IPS DF 6.9 (cell line): ENCODE measurements at regions not wholly inside any gene's neighbourhood (a gene's known extent, or its start where the extent isn't known, plus 50 kb on each side); places are given as distances from the start of the nearest gene placed in this dataset.

Source experiments
- DNase-seq: peaks from one replicate; pipeline ENCODE4 v3.0.0-alpha.2; 2013; ENCODE audit warnings: low read depth, low spot score
- H3K27ac ChIP-seq: one replicate; pipeline ENCODE4 v1.5.1; 2013; ENCODE audit warnings: low read length, control low read depth
- H3K27me3 ChIP-seq: 2 replicates; pipeline ENCODE4 v1.6.1; 2013; ENCODE audit warnings: mild to moderate bottlenecking, low read length; ENCODE audit not compliant: control insufficient read depth, insufficient read depth
- H3K36me3 ChIP-seq: 2 replicates; pipeline ENCODE4 v1.6.1; 2013; ENCODE audit warnings: low read length; ENCODE audit not compliant: control insufficient read depth, insufficient read depth
- H3K4me1 ChIP-seq: 2 replicates; pipeline ENCODE4 v1.6.1; 2013; ENCODE audit warnings: low read length; ENCODE audit not compliant: control insufficient read depth, insufficient read depth
- H3K4me3 ChIP-seq: 2 replicates; pipeline ENCODE4 v1.5.1; 2013; ENCODE audit warnings: mild to moderate bottlenecking, low read length
- H3K9me3 ChIP-seq: 2 replicates; pipeline ENCODE4 v1.6.1; 2013; ENCODE audit warnings: low read length, inconsistent platforms; ENCODE audit not compliant: control insufficient read depth, insufficient read depth
- WGBS: extraction: QIAGEN DNeasy Blood & Tissue Kit; methylation state at CpG from one replicate; pipeline ENCODE4 v1.1.7; 2013; ENCODE audit warnings: mixed read lengths, missing lambda C conversion rate; ENCODE audit not compliant: insufficient read length, insufficient coverage; 5-methylcytosine and 5-hydroxymethylcytosine counted together

GRCh38 chrX:40358994-40359393, 221.8 kb upstream of the ATP6AP2 start:
- Histone ChIP-seq H3K36me3 (no peaks in the 10 kb centered on the region), H3K27ac (no peak overlapping the region), H3K27me3 (no peaks in the 10 kb centered on the region), H3K4me1 (no peaks in the 10 kb centered on the region), H3K4me3 (no peak overlapping the region), H3K9me3 (no peaks in the 10 kb centered on the region)
- no CpG with 5 or more reads among the region's 15 CpGs for WGBS
- DNase-seq, result no peak

GRCh38 chrX:40349251-40349650, 231.5 kb upstream of the ATP6AP2 start:
- Histone ChIP-seq H3K9me3 (no peaks in the 10 kb centered on the region), H3K36me3 (no peaks in the 10 kb centered on the region), H3K4me1 (no peaks in the 10 kb centered on the region), H3K4me3 (no peak overlapping the region), H3K27me3 (no peaks in the 10 kb centered on the region), H3K27ac (no peak overlapping the region)
- DNase-seq, result no peak
- no CpG with 5 or more reads among the region's 2 CpGs for WGBS

- H3K27me3 ChIP-seq, result no peaks in the 10 kb centered on the region
- no peak overlapping the region for H3K27ac ChIP-seq
- H3K36me3 ChIP-seq, result no peaks in the 10 kb centered on the region
- no peaks in the 10 kb centered on the region for H3K4me1 ChIP-seq
- no peak overlapping the region for H3K4me3 ChIP-seq
- H3K9me3 ChIP-seq, result no peaks in the 10 kb centered on the region
- DNase-seq, result no peak
- no CpG with 5 or more reads among the region's 1 CpG for WGBS
Measured at GRCh38 chrX:40346379-40346778, 234.4 kb upstream of the ATP6AP2 start.

GRCh38 chrX:40343319-40343718, 237.5 kb upstream of the ATP6AP2 start:
- no peak for DNase-seq
- Histone ChIP-seq H3K9me3 (no peaks in the 10 kb centered on the region), H3K36me3 (no peaks in the 10 kb centered on the region), H3K4me3 (no peak overlapping the region), H3K4me1 (no peaks in the 10 kb centered on the region), H3K27me3 (no peaks in the 10 kb centered on the region), H3K27ac (no peak overlapping the region)
- no CpG with 5 or more reads among the region's 12 CpGs for WGBS

GRCh38 chrX:40340116-40340515, 240.7 kb upstream of the ATP6AP2 start:
- H3K27ac ChIP-seq, result no peak overlapping the region
- H3K36me3 ChIP-seq, result no peaks in the 10 kb centered on the region
- H3K4me3 ChIP-seq, result no peak overlapping the region
- no peaks in the 10 kb centered on the region for H3K9me3 ChIP-seq
- WGBS, result no CpG with 5 or more reads among the region's 1 CpG
- no peaks in the 10 kb centered on the region for H3K4me1 ChIP-seq
- no peaks in the 10 kb centered on the region for H3K27me3 ChIP-seq
- no peak for DNase-seq

GRCh38 chrX:40333344-40333743, 235.6 kb upstream of the BCOR start:
- no CpG with 5 or more reads among the region's 3 CpGs for WGBS
- Histone ChIP-seq H3K9me3 (no peaks in the 10 kb centered on the region), H3K27ac (no peak overlapping the region), H3K27me3 (no peaks in the 10 kb centered on the region), H3K4me1 (0 out of 2 replicates have a peak, but pooled peaks cover 1% of the 10 kb centered on the region), H3K36me3 (no peaks in the 10 kb centered on the region), H3K4me3 (no peak overlapping the region)
- no peak for DNase-seq

GRCh38 chrX:40331762-40332161, 234.0 kb upstream of the BCOR start:
- no peaks in the 10 kb centered on the region for H3K36me3 ChIP-seq
- H3K4me3 ChIP-seq, result no peak overlapping the region
- DNase-seq, result no peak
- H3K27ac ChIP-seq, result no peak overlapping the region
- H3K4me1 ChIP-seq, result 0 out of 2 replicates have a peak, but pooled peaks cover 1% of the 10 kb centered on the region
- WGBS, result no CpG with 5 or more reads among the region's 5 CpGs
- no peaks in the 10 kb centered on the region for H3K9me3 ChIP-seq
- H3K27me3 ChIP-seq, result no peaks in the 10 kb centered on the region

GRCh38 chrX:40331353-40331752, 233.6 kb upstream of the BCOR start:
- no peak for DNase-seq
- Histone ChIP-seq H3K27me3 (no peaks in the 10 kb centered on the region), H3K4me3 (no peak overlapping the region), H3K36me3 (no peaks in the 10 kb centered on the region), H3K9me3 (no peaks in the 10 kb centered on the region), H3K4me1 (0 out of 2 replicates have a peak, but pooled peaks cover 1% of the 10 kb centered on the region), H3K27ac (no peak overlapping the region)
- no CpG with 5 or more reads among the region's 5 CpGs for WGBS

GRCh38 chrX:40329616-40330015, 231.9 kb upstream of the BCOR start:
- Histone ChIP-seq H3K9me3 (no peaks in the 10 kb centered on the region), H3K27me3 (no peaks in the 10 kb centered on the region), H3K4me3 (no peak overlapping the region), H3K36me3 (no peaks in the 10 kb centered on the region), H3K4me1 (0 out of 2 replicates have a peak, but pooled peaks cover 1% of the 10 kb centered on the region), H3K27ac (no peak overlapping the region)
- WGBS, result no CpG with 5 or more reads among the region's 2 CpGs
- DNase-seq, result no peak

GRCh38 chrX:40327085-40327484, 229.3 kb upstream of the BCOR start:
- no peaks in the 10 kb centered on the region for H3K27me3 ChIP-seq
- no peak overlapping the region for H3K27ac ChIP-seq
- 0 out of 2 replicates have a peak, but pooled peaks cover 1% of the 10 kb centered on the region for H3K4me1 ChIP-seq
- WGBS, result no CpG with 5 or more reads among the region's 1 CpG
- DNase-seq, result no peak
- no peak overlapping the region for H3K4me3 ChIP-seq
- no peaks in the 10 kb centered on the region for H3K9me3 ChIP-seq
- no peaks in the 10 kb centered on the region for H3K36me3 ChIP-seq

GRCh38 chrX:40326186-40326965, 228.6 kb upstream of the BCOR start:
- Histone ChIP-seq H3K27me3 (no peaks in the 10 kb centered on the region), H3K9me3 (no peaks in the 10 kb centered on the region), H3K4me1 (0 out of 2 replicates have a peak, but pooled peaks cover 1% of the 10 kb centered on the region), H3K4me3 (no peak overlapping the region), H3K36me3 (no peaks in the 10 kb centered on the region), H3K27ac (no peak overlapping the region)
- DNase-seq, result no peak
- WGBS, result no CpG with 5 or more reads among the region's 8 CpGs
